ENCODE measurements at regions not wholly inside any gene's neighbourhood (a gene's known extent, or its start where the extent isn't known, plus 50 kb on each side); places are given as distances from the start of the nearest gene placed in this dataset.

- WGBS (ENCODE audit: insufficient coverage, insufficient read length) = no CpG with 5 or more reads among the region's 2 CpGs
Observed at GRCh38 chr2:215625207-215625606, 189.3 kb upstream of the FN1 start.

DNA sequence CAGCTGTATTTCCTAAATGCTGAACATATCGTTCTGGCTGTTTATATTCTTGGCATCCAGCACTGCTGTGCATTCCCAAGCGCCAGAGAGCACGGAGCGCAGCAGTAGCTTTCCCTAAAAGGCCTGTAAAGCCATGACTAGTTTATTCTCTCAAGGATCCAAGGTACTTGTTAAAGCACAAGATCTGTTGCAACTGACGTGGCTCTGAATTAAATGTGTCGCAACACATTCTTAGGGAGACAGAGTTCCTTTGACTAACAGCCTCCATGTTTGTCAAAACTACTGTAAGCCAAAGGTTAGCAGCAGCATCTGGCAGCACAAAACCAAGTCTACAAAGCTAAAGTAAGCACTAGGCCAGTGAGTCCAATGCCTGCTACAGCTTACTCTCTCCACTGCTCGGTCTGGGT is 188.6 kb upstream of the FN1 start:
- H3K27me3 ChIP-seq (ENCODE audit: control insufficient read depth, insufficient read depth, low read length) = no peaks in the 10 kb centered on the region
- no peaks in the 10 kb centered on the region for H3K9me3 ChIP-seq (ENCODE audit: control insufficient read depth, insufficient read depth, low read length)
- H3K4me1 ChIP-seq (ENCODE audit: control insufficient read depth, insufficient read depth, low read length) = peaks cover 2% of the 10 kb centered on the region; the same call in 1 of the 2 replicates
- no CpG with 5 or more reads among the region's 7 CpGs for WGBS (ENCODE audit: insufficient coverage, insufficient read length)
- no peak for DNase-seq (ENCODE audit: low read depth, low spot score)
- no peak overlapping the region for H3K27ac ChIP-seq (ENCODE audit: low read length)
- no peak overlapping the region for H3K4me3 ChIP-seq (ENCODE audit: low read length)
- no peaks in the 10 kb centered on the region for H3K36me3 ChIP-seq (ENCODE audit: control insufficient read depth, insufficient read depth, low read length)

More at GRCh38 chr2:215625207-215625606, 189.3 kb upstream of the FN1 start:
- H3K36me3 ChIP-seq (ENCODE audit: control insufficient read depth, insufficient read depth, low read length) = no peaks in the 10 kb centered on the region
- no peaks in the 10 kb centered on the region for H3K27me3 ChIP-seq (ENCODE audit: control insufficient read depth, insufficient read depth, low read length)
- H3K9me3 ChIP-seq (ENCODE audit: control insufficient read depth, insufficient read depth, low read length) = no peaks in the 10 kb centered on the region
- peaks cover 2% of the 10 kb centered on the region; the same call in 1 of the 2 replicates for H3K4me1 ChIP-seq (ENCODE audit: control insufficient read depth, insufficient read depth, low read length)
- DNase-seq (ENCODE audit: low read depth, low spot score) = no peak
- no peak overlapping the region for H3K4me3 ChIP-seq (ENCODE audit: low read length)
- no peak overlapping the region for H3K27ac ChIP-seq (ENCODE audit: low read length)

GRCh38 chr2:215622837-215623236 is 187.0 kb upstream of the FN1 start:
- H3K9me3 ChIP-seq (ENCODE audit: control insufficient read depth, insufficient read depth, low read length) = no peaks in the 10 kb centered on the region
- no CpG with 5 or more reads among the region's 5 CpGs for WGBS (ENCODE audit: insufficient coverage, insufficient read length)
- peaks cover 3% of the 10 kb centered on the region; the same call in 1 of the 2 replicates for H3K4me1 ChIP-seq (ENCODE audit: control insufficient read depth, insufficient read depth, low read length)
- H3K4me3 ChIP-seq (ENCODE audit: low read length) = no peak overlapping the region
- H3K36me3 ChIP-seq (ENCODE audit: control insufficient read depth, insufficient read depth, low read length) = no peaks in the 10 kb centered on the region
- DNase-seq (ENCODE audit: low read depth, low spot score) = no peak
- H3K27ac ChIP-seq (ENCODE audit: low read length) = no peak overlapping the region
- H3K27me3 ChIP-seq (ENCODE audit: control insufficient read depth, insufficient read depth, low read length) = no peaks in the 10 kb centered on the region

DNA sequence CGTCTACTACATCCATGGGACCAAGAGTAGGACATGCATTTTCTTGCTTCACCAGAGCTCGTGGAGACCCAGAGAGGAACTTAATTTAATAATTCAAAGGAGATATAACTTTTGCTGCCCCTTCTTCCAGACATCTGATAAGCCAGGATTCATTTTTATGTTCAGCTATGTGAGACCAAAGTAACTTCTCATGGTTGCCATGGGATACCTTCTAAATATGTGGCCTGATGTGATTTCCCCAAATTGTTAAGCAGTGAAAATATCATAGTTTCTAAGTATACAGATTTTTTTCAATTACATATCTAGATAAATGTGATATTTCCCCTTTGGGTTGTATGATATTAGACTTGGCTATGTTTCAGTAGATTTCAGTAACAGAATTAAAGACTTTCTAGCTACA is 185.5 kb upstream of the FN1 start:
- no peaks in the 10 kb centered on the region for H3K27me3 ChIP-seq (ENCODE audit: control insufficient read depth, insufficient read depth, low read length)
- DNase-seq (ENCODE audit: low read depth, low spot score) = no peak
- H3K9me3 ChIP-seq (ENCODE audit: control insufficient read depth, insufficient read depth, low read length) = no peaks in the 10 kb centered on the region
- H3K27ac ChIP-seq (ENCODE audit: low read length) = no peak overlapping the region
- H3K4me3 ChIP-seq (ENCODE audit: low read length) = no peak overlapping the region
- no peaks in the 10 kb centered on the region for H3K36me3 ChIP-seq (ENCODE audit: control insufficient read depth, insufficient read depth, low read length)
- peaks cover 3% of the 10 kb centered on the region; the same call in 1 of the 2 replicates for H3K4me1 ChIP-seq (ENCODE audit: control insufficient read depth, insufficient read depth, low read length)
- no CpG with 5 or more reads among the region's 2 CpGs for WGBS (ENCODE audit: insufficient coverage, insufficient read length)

DNA sequence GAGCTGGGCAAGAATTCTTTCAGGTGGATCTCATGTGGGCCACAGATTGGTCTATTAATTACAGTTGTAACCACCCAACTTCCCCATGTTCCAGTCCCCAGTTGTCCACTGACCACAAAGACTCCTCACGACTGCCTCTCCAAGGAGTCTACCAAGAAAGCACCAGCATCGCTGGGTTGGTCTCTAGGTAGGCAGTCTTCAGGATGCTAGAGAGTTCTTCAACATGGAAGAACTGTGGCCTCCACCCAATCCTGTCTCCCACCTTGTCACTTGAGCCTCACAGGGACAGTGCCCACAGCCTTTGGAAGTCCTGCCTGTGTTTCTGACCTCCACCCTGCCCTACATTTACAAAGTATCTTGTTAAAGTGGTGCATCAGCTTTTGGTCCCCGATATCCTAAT is 184.7 kb upstream of the FN1 start:
- no peak for DNase-seq (ENCODE audit: low read depth, low spot score)
- H3K27ac ChIP-seq (ENCODE audit: low read length) = no peak overlapping the region

GRCh38 chr2:215619989-215620388 is 184.1 kb upstream of the FN1 start:
- peaks cover 1% of the 10 kb centered on the region; the same call in 1 of the 2 replicates for H3K4me1 ChIP-seq (ENCODE audit: control insufficient read depth, insufficient read depth, low read length)
- WGBS (ENCODE audit: insufficient coverage, insufficient read length) = no CpG with 5 or more reads among the region's 10 CpGs
- no peak overlapping the region for H3K4me3 ChIP-seq (ENCODE audit: low read length)
- H3K9me3 ChIP-seq (ENCODE audit: control insufficient read depth, insufficient read depth, low read length) = no peaks in the 10 kb centered on the region
- no peak for DNase-seq (ENCODE audit: low read depth, low spot score)
- no peaks in the 10 kb centered on the region for H3K27me3 ChIP-seq (ENCODE audit: control insufficient read depth, insufficient read depth, low read length)
- H3K27ac ChIP-seq (ENCODE audit: low read length) = no peak overlapping the region
- H3K36me3 ChIP-seq (ENCODE audit: control insufficient read depth, insufficient read depth, low read length) = no peaks in the 10 kb centered on the region

More for the DNA sequence above, 184.7 kb upstream of the FN1 start:
- Histone ChIP-seq H3K4me3 (ENCODE audit: low read length) (no peak overlapping the region), H3K36me3 (ENCODE audit: control insufficient read depth, insufficient read depth, low read length) (no peaks in the 10 kb centered on the region), H3K9me3 (ENCODE audit: control insufficient read depth, insufficient read depth, low read length) (no peaks in the 10 kb centered on the region), H3K4me1 (ENCODE audit: control insufficient read depth, insufficient read depth, low read length) (peaks cover 3% of the 10 kb centered on the region; the same call in 1 of the 2 replicates), H3K27me3 (ENCODE audit: control insufficient read depth, insufficient read depth, low read length) (no peaks in the 10 kb centered on the region)
- WGBS (ENCODE audit: insufficient coverage, insufficient read length) = no CpG with 5 or more reads among the region's 3 CpGs

DNA sequence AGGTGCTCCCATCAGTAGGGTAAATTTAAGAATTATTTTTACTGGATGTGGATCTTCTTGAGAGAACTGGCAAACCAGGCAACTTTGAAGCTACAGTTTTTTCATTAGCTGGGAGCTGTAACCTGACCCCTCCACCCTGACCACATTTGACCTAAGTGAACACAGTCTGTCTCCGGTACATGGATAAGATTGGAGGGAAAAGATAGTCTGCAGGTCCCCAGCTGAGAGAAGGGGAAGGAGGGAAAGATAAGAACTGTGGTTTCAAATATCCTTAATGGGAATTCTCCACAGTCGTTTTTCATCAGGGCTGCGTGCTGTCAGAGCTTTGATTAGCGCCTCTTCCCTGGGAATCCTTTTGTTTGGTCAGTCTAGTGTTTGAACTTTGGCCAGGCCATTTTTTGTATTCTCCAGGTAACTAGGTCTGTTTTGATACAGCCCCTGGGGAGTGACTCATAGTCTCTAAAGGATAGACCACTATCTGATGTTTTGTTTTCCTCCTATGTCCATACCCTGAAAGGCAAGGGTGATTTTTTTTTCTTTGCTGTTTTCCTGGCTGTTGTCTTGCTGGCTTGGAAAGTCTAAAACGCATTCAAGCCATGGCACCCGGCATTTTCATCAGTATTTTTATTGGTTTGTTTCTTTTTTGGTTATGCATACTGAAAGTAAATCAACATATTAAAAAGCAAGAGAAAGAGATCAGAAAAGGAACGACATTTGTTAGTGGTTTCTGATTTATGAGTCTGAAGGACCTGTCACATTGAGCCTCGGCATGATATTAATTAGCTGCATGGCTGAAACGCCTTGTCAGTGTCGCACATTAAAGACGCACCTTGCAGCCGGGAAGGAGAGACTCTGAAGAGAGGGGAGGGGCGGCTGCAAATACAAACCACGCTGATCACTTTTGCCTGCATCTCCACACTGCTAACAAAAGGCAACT is 183.4 kb upstream of the FN1 start:
- Histone ChIP-seq H3K27me3 (ENCODE audit: control insufficient read depth, insufficient read depth, low read length) (no peaks in the 10 kb centered on the region), H3K4me3 (ENCODE audit: low read length) (no peak overlapping the region), H3K4me1 (ENCODE audit: control insufficient read depth, insufficient read depth, low read length) (peaks cover 1% of the 10 kb centered on the region; the same call in 1 of the 2 replicates), H3K27ac (ENCODE audit: low read length) (no peak overlapping the region), H3K9me3 (ENCODE audit: control insufficient read depth, insufficient read depth, low read length) (no peaks in the 10 kb centered on the region), H3K36me3 (ENCODE audit: control insufficient read depth, insufficient read depth, low read length) (no peaks in the 10 kb centered on the region)
- DNase-seq (ENCODE audit: low read depth, low spot score) = no peak
- no CpG with 5 or more reads among the region's 14 CpGs for WGBS (ENCODE audit: insufficient coverage, insufficient read length)

DNA sequence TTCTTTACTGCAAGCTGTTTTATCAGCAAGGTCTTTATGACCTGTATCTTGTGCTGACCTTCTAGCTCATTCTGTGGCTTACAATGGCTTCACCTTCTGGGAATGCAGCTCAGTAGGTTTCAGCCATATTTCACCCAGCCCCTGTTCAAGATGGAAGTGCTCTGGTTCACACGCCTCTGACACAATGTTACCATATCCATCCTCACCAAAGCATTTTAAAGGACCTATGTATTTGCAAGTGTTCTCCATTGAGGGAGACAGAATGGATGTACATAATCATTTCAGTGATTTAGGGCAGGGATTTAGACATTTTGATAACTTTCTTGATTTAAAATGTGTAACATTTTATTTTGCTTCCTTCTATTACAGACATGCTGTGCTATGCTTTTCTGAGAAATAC is 182.3 kb upstream of the FN1 start:
- Histone ChIP-seq H3K36me3 (ENCODE audit: control insufficient read depth, insufficient read depth, low read length) (no peaks in the 10 kb centered on the region), H3K4me3 (ENCODE audit: low read length) (no peak overlapping the region), H3K27me3 (ENCODE audit: control insufficient read depth, insufficient read depth, low read length) (no peaks in the 10 kb centered on the region), H3K4me1 (ENCODE audit: control insufficient read depth, insufficient read depth, low read length) (peaks cover 1% of the 10 kb centered on the region; the same call in 1 of the 2 replicates), H3K9me3 (ENCODE audit: control insufficient read depth, insufficient read depth, low read length) (no peaks in the 10 kb centered on the region), H3K27ac (ENCODE audit: low read length) (no peak overlapping the region)
- no CpG with 5 or more reads among the region's 1 CpG for WGBS (ENCODE audit: insufficient coverage, insufficient read length)
- DNase-seq (ENCODE audit: low read depth, low spot score) = no peak

DNA sequence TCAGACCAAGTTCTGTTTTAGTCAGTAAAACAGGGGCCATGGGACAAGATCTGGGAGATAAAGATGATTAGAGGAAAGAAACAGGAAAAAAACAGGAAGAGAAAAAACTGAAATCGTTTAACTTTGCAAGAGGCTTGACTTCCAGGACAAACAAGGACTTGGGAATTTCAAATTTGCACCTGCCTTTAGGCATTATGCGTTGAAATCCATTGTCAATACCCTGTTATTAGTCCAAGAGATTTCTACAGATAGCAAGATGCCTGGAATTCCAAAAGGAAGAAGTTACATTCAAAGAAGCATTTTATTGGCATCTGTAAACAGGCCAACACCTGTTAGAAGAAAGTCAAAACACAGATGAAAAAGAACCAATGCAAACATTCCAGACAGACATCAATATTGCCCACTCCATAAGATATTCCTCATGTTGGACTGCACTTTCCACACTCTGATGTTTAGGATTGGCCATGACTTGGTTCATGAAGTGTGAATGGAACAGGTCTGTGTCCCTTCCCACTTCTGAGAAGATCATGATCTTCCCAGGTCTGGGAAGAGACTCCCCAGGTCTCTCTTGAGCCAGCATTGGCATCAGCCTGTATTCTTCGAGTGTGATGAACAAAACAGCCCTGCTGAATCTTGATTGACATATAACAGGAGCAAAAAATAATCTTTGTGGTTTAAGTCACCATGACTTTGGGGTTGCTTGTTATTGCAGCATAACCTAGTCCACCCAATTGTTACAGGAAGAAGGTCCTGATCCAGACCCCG is 181.4 kb upstream of the FN1 start:
- WGBS (ENCODE audit: insufficient coverage, insufficient read length) = no CpG with 5 or more reads among the region's 4 CpGs
- no peak overlapping the region for H3K4me3 ChIP-seq (ENCODE audit: low read length)
- no peaks in the 10 kb centered on the region for H3K36me3 ChIP-seq (ENCODE audit: control insufficient read depth, insufficient read depth, low read length)
- DNase-seq (ENCODE audit: low read depth, low spot score) = no peak
- H3K4me1 ChIP-seq (ENCODE audit: control insufficient read depth, insufficient read depth, low read length) = peaks cover 1% of the 10 kb centered on the region; the same call in 1 of the 2 replicates
- no peaks in the 10 kb centered on the region for H3K27me3 ChIP-seq (ENCODE audit: control insufficient read depth, insufficient read depth, low read length)
- H3K27ac ChIP-seq (ENCODE audit: low read length) = no peak overlapping the region
- no peaks in the 10 kb centered on the region for H3K9me3 ChIP-seq (ENCODE audit: control insufficient read depth, insufficient read depth, low read length)

DNA sequence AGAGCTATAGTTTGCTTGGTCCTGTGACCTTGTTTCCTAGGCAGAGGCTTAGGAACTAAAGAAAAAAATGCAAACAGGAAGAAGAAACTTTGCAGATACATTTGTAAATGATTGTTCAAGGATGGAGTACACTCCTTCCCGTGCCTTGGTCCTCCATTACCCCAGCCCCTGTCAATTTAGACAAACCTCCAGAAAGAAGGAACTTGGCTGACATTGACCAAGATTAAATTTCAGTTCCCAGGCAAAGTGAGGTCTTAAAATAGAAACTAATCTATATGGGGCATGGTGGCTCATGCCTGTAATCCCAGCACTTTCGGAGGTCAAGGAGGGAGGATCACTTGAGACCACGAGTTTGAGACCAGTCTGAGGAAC is 179.9 kb upstream of the FN1 start:
- Histone ChIP-seq H3K4me1 (ENCODE audit: control insufficient read depth, insufficient read depth, low read length) (peaks cover 1% of the 10 kb centered on the region; the same call in 1 of the 2 replicates), H3K4me3 (ENCODE audit: low read length) (no peak overlapping the region), H3K27ac (ENCODE audit: low read length) (no peak overlapping the region), H3K27me3 (ENCODE audit: control insufficient read depth, insufficient read depth, low read length) (no peaks in the 10 kb centered on the region), H3K36me3 (ENCODE audit: control insufficient read depth, insufficient read depth, low read length) (no peaks in the 10 kb centered on the region), H3K9me3 (ENCODE audit: control insufficient read depth, insufficient read depth, low read length) (no peaks in the 10 kb centered on the region)
- no peak for DNase-seq (ENCODE audit: low read depth, low spot score)
- WGBS (ENCODE audit: insufficient coverage, insufficient read length) = no CpG with 5 or more reads among the region's 3 CpGs

All from iPS DF 6.9 (cell line).